Activated T-cell treated with anti-CD3 and anti-CD28 coated beads, Interleukin-2, amount 50 U/mL, for 48 hours (primary cell): ENCODE measurements at regions not wholly inside any gene's neighbourhood (a gene's known extent, or its start where the extent isn't known, plus 50 kb on each side); places are given as distances from the start of the nearest gene placed in this dataset.
"Not testable (repeated sequence)": the region's sequence is repeated elsewhere in the genome, so short reads cannot be mapped to it uniquely, and the experiment has no call there.

Experiments used
- DNase-seq, 2 experiments: peaks; one replicate each; pipeline ENCODE4 v3.0.0-alpha.2; 2020

GRCh38 chr7:67484244-67484751 lies 487.7 kb downstream of the TYW1 start:
- peak; percentile 24 to 25 for DNase-seq

DNA sequence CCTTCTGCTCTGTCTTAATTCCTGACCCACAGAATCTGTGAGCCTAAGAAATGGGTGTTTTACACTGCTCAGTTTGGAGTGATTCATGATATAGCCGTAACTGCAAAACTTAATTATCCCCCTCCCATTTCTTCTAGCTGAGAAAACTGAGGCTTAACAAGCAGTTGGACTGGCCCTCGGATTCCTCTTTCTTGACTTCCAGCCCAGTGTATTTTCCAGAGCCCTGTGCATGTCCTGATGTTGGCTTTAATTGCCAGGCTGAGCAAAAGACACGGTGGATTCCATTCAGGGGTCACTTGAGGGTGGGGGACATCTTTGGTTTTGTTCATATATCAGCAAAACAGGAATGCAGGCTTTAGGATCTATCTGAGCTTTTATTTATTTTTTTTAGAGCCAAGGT lies 489.8 kb downstream of the TYW1 start:
- no peak for DNase-seq

DNA sequence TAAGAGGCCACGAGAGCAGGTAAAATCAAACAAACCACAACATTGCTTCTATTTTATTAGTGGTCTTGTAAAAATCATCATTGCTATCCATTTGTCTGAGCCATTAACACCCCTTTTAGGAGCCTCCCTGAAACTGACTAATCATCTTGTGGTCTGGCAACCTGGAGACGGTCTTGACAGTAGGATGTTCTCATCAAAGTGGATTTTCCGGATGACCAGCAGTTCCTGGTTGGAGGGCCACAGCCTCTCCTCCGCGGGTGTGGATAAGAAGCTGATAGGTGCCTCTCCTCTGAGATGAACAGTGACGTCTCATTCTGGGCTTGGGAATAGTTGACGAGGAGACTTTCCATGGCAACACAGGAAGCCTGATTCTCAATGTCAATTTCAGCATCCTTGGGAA lies 490.7 kb downstream of the TYW1 start:
- DNase-seq = no peak

- DNase-seq = no peak
Measured at GRCh38 chr7:67489881-67490280, 493.2 kb downstream of the TYW1 start.

DNA sequence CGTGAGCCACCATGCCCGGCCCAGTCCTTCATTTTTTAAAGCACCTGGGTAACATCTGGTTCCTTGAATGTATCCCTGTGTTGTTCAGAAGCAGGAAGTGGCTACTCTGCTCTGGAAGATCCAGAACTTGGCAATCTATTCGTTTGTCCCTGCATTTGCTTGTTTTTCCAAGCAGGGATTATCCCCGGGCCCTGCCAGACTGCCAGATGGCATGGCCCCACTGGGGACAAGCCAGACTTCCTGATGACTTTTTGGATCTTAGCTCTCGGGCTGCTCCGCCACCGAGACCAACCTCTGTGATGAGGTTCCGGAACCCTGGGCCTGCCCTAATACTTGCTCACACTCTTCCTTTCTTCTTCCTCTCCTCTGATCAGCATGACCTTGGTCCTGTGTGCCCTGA lies 496.7 kb downstream of the TYW1 start:
- DNase-seq = no peak

DNA sequence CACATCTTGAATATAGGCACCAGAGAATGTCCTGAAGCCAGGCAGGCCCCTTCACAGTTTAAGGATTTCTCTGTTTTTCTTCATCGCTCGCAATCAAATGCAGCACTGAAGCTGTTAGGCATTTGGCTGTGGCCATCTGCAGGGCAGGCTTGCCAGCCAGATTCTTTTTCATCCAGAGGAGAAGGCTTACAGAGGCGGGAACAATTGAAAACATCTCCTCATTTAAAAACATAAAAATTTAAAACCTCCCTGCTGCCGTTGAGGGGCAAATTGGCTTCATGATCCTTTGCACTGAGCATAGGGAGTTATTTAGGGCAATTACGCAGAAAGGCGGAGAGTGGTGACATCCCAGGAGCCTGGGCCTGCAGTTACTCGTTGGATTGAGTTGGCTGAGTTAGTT lies 500.0 kb downstream of the TYW1 start:
- no peak for DNase-seq

DNA sequence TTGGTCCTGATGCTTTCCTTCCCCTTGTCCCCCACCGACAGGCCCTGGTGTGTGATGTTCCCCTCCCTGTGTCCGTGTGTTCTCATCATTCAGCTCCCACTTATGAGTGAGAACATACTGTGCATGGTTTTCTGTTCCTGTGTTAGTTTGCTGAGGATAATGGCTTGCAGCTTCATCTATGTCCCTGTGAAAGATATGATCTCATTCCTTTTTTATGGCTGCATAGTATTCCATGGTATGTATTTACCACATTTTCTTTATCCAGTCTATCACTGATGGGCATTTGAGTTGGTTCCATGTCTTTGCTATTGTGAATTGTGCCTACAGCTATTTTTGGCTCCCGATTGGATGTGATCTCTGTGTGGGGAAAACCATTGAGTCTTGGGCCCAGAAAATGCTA lies 501.3 kb downstream of the TYW1 start:
- DNase-seq = not testable (repeated sequence)

DNA sequence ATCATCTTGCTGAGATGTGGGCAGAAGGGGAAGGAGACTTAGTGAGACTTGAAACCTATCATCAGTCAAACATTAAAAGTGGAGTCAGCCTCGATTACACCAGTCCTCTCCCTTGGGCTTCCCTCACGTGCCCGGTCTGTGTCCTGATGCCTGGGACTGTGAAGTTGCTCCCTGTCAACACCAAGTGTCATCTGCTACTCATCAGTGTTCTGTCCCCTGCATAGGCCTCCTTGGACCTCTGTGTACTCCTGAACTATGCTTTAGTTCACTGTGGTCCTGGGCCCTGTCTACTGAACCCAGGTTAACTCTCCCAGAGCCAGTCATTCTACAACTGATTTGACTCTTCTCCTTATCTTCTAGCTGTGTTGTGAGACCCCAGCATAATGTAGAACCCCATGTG lies 506.3 kb downstream of the TYW1 start:
- no peak for DNase-seq

GRCh38 chr7:67505449-67505848 lies 508.8 kb downstream of the TYW1 start:
- no peak for DNase-seq

DNA sequence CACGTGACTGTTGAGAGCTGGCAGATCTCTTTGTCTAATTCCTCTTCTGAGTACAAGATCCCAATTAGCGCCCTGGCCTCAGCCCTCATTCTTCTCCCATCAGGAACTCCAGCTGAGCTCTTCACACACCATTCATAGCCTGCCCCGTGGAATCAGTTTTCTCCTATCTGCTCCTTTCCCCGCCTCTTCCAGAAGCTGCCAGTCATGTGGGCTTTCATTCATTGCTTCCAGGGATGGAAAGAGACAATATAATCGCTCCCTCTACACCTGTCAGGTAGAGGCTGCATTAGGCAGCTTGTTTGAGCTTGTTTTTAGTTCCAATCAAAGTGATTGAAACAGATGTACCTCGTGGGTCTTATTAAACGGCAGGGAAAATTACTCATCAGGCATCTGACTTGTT lies 515.8 kb downstream of the TYW1 start:
- DNase-seq = no peak

DNA sequence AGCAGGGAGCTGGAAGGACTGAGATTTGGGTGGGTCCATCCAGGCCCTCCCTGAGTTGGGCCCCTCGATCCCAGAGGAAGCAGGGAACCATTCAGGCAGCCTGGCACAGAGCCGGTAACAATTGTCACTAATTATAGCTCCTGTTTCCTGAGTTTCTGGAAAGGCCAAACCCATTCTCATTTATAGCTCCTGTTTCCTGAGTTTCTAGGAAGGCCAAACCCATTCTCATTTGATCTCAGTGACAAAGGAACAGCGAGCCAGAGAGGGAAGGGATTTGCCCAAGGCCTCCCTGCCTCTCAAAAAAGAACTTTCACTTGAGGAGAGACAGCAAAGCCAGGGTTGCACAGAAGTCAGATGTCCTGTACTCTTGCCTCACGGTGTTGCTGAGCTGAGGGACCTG lies 521.9 kb downstream of the TYW1 start:
- DNase-seq = no peak

DNA sequence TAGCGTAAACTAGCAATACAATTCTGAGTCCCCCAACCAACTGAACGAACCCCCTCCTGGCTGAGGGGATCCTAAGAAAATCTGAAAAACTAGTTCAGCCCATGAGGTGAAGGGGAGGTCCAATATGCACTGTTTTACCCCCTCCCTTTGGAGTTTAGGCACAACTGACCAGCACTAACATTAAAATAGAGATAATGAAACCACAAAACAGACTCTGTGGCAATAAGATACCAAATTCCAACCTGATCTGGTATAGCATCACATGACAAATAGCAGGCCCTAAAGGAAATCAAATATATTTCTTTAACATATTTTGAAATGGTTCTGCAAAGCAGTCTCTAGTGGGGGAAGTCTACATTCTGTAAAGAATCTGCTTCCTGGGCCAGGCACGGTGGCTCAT lies 522.5 kb downstream of the TYW1 start:
- no peak for DNase-seq

GRCh38 chr7:67522504-67522903 lies 525.9 kb downstream of the TYW1 start:
- DNase-seq = no peak

- no peak for DNase-seq
Measured at GRCh38 chr7:67523713-67524112, 527.1 kb downstream of the TYW1 start.

DNA sequence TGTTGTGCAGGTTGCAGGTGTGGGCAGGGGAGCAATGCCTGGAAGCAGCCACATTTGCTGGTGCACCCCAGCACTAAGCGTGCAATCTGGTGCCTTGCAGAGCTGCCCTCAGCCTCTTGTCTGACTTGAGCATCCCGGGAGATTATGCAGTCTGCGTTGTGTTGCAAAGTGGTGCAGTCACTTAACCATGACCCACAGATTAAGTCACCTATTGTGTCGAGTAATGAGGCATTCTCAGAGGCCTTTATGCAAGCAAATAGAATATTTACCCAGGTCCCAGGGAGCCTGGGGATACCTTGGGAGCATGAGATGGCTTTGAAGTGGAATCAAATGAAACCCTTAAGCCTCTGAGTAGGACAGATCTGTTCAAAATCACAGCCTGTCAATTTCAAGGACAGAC lies 529.0 kb downstream of the TYW1 start:
- no peak for DNase-seq

DNA sequence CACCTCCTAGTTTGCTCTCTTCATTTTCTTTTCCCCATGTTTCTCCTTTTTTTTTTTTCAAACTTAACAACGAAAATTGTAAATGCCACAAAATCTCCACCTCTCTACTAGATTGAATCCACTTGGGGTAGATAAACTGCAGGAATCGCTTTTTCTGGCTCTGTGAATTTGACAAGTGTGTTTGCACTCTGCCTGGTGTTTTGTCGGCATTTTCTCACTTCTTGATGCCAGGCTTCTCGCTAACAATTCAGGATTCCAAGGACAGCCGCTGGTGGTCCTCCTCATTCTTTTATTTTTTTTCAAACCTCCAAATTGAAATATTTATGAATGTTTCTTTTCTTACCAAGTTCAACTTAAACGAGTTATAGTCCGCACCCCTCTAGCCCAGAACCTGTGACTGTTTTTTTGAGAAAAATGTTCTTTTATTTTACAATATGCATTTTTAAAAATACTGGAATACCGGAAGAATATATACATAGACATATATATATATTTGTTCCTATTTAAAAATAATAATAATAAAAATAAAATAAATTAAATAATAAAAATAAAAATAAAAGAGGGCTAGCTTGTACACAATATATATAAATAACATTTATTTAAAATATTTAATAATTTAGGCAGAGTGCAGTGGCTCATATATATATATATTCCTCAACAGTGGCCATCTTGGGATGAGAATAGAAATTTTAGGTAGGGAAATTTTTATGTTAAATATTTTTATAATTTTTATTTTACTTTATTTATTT lies 538.8 kb downstream of the TYW1 start:
- no peak for DNase-seq

DNA sequence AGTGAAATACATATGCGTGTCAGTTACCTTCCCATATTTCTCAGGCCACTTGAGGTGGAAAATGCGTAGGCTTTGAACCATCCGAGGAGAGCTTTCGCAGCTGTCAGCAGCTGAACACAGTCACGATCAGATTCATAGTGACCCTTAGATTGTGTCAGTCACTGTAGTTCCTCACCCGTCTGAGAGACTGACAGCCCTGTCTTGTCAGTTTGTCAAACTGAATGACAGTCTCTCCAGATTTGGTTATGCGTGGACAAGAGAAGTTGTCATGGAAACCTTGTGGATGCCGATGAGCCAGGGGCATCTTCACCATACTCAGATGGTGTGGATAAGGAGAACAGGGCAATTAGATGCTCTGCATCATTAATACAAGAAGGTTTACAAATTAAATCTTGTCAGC lies 546.3 kb downstream of the TYW1 start:
- no peak for DNase-seq

DNA sequence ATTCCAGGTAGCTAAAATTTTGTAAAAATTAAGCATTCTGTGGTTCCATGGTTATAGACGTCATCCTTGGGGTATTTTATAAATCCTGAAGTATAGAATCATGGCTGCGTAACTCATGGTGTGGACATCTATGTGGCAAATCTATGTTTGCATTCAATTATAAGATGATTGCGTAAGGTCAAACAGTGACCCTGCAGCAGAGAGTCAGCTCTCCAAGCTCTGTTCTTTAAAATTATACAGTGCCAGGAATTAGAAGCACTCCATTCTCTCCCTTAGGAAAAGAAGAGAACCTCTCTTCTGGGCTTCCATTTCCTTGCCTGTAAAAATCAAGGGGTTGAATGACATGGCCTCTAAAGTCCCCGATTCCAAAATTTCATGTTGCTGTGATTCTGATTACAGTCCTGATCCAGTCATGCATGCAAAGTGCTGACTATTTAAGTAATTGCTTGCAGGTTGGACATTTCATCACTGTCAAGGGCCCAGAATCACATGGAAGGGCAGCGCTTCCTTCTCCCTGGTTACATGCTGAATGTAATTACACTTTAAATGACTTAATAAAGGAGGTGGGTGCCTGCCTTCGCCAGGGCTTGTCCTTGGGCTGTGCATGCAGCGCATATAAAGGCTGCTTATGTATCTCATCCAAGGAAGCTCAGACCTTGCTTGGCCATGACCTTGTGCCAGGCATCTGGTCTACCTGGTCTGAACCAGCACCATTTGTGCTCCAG lies 550.7 kb downstream of the TYW1 start:
- no peak for DNase-seq

- DNase-seq = no peak
Measured at GRCh38 chr7:67549126-67549525, 552.5 kb downstream of the TYW1 start.

DNA sequence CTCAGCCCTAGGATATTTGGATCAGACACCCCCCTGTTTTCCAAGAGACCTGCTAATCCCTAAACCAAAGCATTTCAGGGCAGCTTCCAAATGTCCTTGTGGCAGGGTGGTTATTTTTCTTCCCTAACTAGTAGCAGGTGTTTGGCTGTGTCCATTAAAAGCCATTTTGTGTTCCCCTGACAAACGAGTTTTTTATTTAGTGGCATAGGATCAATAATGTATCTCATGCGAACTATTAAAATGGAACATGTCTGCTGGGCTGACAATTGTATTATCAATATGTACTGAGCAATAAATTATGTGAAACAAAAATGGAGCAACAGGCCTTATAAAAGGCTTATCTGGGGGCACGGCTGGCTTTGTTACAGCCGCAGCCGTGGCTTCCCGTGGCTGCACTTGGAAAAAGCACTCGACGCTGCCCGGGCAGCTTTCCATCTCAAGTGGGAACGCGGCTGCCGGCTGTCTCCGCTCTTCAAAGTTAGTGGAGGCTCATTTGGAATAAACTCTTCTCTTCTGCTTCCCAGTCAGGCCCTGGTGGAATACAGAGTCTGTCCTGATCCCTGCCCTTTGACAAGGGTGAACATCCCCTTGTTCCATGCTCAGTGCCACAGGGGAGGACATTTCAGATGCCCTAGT lies 554.3 kb downstream of the TYW1 start:
- no peak for DNase-seq

DNA sequence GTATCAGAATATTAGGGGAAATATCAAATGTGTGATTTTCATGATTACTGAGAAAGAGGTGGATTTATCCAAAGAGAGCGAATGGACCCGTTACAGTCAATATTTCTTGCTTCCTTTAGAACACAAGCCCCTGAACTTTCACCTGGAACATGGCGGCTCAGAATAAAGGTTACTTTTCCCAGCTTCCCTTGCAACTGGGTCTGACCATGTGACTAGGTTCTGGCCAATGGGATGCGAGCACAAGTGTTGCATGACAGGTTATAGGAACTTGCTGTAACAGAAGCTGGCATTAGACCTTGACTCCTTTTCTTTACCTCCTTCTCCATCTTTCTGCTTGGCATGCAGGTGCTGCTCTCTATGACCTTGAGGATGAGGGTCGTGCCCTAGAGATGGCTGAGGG lies 556.1 kb downstream of the TYW1 start:
- no peak for DNase-seq

- DNase-seq = no peak
Measured at GRCh38 chr7:67553378-67553777, 556.7 kb downstream of the TYW1 start.

GRCh38 chr7:67554986-67555385 lies 558.4 kb downstream of the TYW1 start:
- DNase-seq = no peak

DNA sequence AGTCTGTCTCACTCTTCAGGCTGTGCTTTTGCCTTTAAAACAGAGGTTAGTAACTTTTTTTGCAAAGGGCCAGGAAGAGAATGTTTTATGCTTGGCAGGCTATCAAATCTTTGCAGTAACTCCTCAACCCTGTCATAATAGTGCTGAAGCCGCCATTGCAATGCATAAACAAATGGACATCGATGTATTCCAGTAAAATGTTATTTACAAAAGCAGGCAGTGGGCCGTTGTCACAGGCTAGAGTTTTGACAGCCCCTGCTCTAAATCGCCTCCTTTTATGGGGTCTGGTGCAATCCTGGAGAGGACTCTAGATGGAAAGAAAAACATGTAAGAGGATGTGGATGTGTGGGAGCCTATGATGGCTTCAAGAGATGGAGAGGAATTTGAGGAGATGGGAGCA lies 568.3 kb downstream of the TYW1 start:
- DNase-seq = no peak
